Neural progenitor cell (in vitro differentiated cells): ENCODE measurements at regions not wholly inside any gene's neighbourhood (a gene's known extent, or its start where the extent isn't known, plus 50 kb on each side); places are given as distances from the start of the nearest gene placed in this dataset.

Experiments used
- DNase-seq: peaks from one replicate; pipeline ENCODE4 v3.0.0-alpha.2; 2016; ENCODE audit warnings: low spot score
- H2AFZ ChIP-seq: fragments of 200-600 bp; sonication (generic); replicated peaks from 2 replicates; pipeline ENCODE4 v1.6.1; 2016; ENCODE audit warnings: antibody characterized with exemption
- H3F3A ChIP-seq: fragments of 200-600 bp; sonication (generic); 2 replicates; pipeline ENCODE4 v1.6.1; 2016; ENCODE audit warnings: antibody characterized with exemption, low read depth
- H3K27ac ChIP-seq: fragments of 200-600 bp; sonication (generic); 2 replicates; pipeline ENCODE4 v1.5.1; 2016; ENCODE audit warnings: mild to moderate bottlenecking
- H3K27me3 ChIP-seq: fragments of 200-600 bp; sonication (generic); 2 replicates; pipeline ENCODE4 v1.6.1; 2016; ENCODE audit warnings: mild to moderate bottlenecking, moderate library complexity
- H3K36me3 ChIP-seq: fragments of 200-600 bp; sonication (generic); 2 replicates; pipeline ENCODE4 v1.5.1; 2016
- H3K4me1 ChIP-seq: fragments of 200-600 bp; sonication (generic); 2 replicates; pipeline ENCODE4 v1.6.1; 2016; ENCODE audit warnings: mixed run types
- H3K4me2 ChIP-seq: fragments of 200-600 bp; sonication (generic); 2 replicates; pipeline ENCODE4 v1.6.1; 2016
- H3K4me3 ChIP-seq: fragments of 200-600 bp; sonication (generic); 2 replicates; pipeline ENCODE4 v1.5.1; 2016
- H3K79me2 ChIP-seq: fragments of 200-600 bp; sonication (generic); 2 replicates; pipeline ENCODE4 v1.6.1; 2016; ENCODE audit warnings: low read depth
- H3K9ac ChIP-seq: fragments of 200-600 bp; sonication (generic); 2 replicates; pipeline ENCODE4 v1.6.1; 2016
- H3K9me3 ChIP-seq: fragments of 200-600 bp; sonication (generic); 2 replicates; pipeline ENCODE4 v1.5.1; 2016; ENCODE audit warnings: low read depth
- H4K20me1 ChIP-seq: fragments of 200-600 bp; sonication (generic); 2 replicates; pipeline ENCODE4 v1.6.1; 2016; ENCODE audit warnings: low read depth
- H3K27ac Mint-ChIP-seq: 3 replicates; pipeline ENCODE4 v1.8.0; 2021; ENCODE audit warnings: mixed read lengths
- H3K27me3 Mint-ChIP-seq: 2 replicates; pipeline ENCODE4 v1.8.0; 2022; ENCODE audit warnings: low read depth, mild to moderate bottlenecking, inconsistent platforms, moderate library complexity, mixed read lengths; ENCODE audit not compliant: insufficient read depth
- H3K36me3 Mint-ChIP-seq: 3 replicates; pipeline ENCODE4 v1.8.0; 2021; ENCODE audit warnings: mixed read lengths
- H3K4me1 Mint-ChIP-seq: 3 replicates; pipeline ENCODE4 v1.8.0; 2021; ENCODE audit warnings: mixed read lengths
- H3K4me3 Mint-ChIP-seq: 3 replicates; pipeline ENCODE4 v1.8.0; 2021; ENCODE audit warnings: mild to moderate bottlenecking, moderate library complexity, mixed read lengths
- H3K9me3 Mint-ChIP-seq: 3 replicates; pipeline ENCODE4 v1.8.0; 2020; ENCODE audit warnings: mixed read lengths
- CTCF ChIP-seq: fragments of 200-600 bp; sonication (generic); IDR thresholded peaks from 2 replicates; pipeline ENCODE4 v1.5.1; 2017; ENCODE audit warnings: antibody characterized with exemption, mild to moderate bottlenecking
- EZH2 ChIP-seq: fragments of 200-600 bp; sonication (generic); IDR thresholded peaks from 2 replicates; pipeline ENCODE4 v1.6.1; 2017; ENCODE audit warnings: antibody characterized with exemption, mild to moderate bottlenecking, moderate library complexity
- EZH2phosphoT487 ChIP-seq: fragments of 200-600 bp; sonication (generic); IDR thresholded peaks from 2 replicates; pipeline ENCODE4 v1.6.1; 2017; ENCODE audit warnings: antibody characterized with exemption

DNA sequence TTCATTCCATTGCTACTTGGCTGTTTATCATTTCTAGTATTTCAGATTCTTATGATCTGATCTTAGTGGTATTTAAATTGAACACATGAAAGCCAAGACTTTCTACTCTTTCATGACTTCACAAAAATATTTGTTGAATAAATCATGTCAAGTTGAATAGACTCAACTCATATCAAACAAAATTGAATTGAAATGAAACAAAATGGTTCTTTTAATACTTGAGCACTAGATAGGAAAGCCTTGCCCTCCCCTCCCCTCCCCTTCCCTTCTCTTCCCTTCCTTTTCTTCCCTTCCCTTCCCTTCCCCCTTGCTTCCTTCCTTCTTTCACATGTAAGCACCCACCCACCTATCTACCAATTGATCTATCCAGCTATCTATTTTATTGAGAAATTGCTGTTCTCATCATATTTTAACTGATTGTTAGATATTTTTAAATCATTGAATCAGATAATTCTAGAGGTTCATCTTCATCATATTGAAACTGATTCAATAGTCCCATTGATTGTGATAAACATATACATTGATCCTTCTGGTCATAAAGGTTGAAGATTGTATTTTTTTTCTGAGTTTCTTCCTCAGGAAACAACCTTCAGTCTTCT lies 2015.9 kb downstream of the LRRC4C start:
- H3K27me3 Mint-ChIP-seq, result no peaks in the 10 kb centered on the region
- no peaks in the 10 kb centered on the region for H3K36me3 ChIP-seq
- no peaks in the 10 kb centered on the region for H3K4me1 ChIP-seq
- H3K4me3 Mint-ChIP-seq, result no peak overlapping the region
- no peaks in the 10 kb centered on the region for H3K9me3 Mint-ChIP-seq
- no peak for TF ChIP-seq EZH2
- TF ChIP-seq CTCF, result no peak
- no peak for TF ChIP-seq EZH2phosphoT487
- H3K9ac ChIP-seq, result no peak overlapping the region
- H4K20me1 ChIP-seq, result no peaks in the 10 kb centered on the region
- H3K27ac ChIP-seq, result no peak overlapping the region
- no peak for DNase-seq
- no peaks in the 10 kb centered on the region for H3F3A ChIP-seq
- H3K9me3 ChIP-seq, result no peaks in the 10 kb centered on the region
- no peak overlapping the region for H3K4me2 ChIP-seq
- H3K27me3 ChIP-seq, result no peaks in the 10 kb centered on the region
- no peak overlapping the region for H3K27ac Mint-ChIP-seq
- no peaks in the 10 kb centered on the region for H3K79me2 ChIP-seq
- H3K4me3 ChIP-seq, result no peak overlapping the region
- H3K36me3 Mint-ChIP-seq, result no peaks in the 10 kb centered on the region
- H2AFZ ChIP-seq, result no peak overlapping the region
- no peaks in the 10 kb centered on the region for H3K4me1 Mint-ChIP-seq

DNA sequence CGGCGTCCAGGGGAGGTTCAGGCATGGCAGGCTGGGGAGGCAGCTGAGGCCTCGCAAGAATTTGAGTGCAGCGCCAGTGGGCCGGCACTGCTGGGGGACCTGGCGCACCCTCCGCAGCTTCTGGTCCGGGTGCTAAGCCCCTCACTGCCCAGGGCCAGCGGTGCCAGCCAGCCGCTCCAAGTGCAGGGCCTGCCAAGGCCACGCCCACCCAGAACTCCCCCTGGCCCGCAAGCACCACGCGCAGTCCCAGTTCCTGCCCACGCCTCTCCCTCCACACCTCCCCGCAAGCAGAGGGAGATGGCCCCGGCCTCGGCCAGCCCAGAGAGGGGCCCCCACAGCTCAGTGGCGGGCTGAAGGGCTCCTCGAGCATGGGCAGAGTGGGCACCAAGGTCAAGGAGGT lies 2017.3 kb downstream of the LRRC4C start:
- H3K27me3 Mint-ChIP-seq, result no peaks in the 10 kb centered on the region
- H3K36me3 Mint-ChIP-seq, result no peaks in the 10 kb centered on the region
- Histone ChIP-seq H4K20me1 (no peaks in the 10 kb centered on the region), H3K36me3 (no peaks in the 10 kb centered on the region), H3K27me3 (no peaks in the 10 kb centered on the region), H3K4me3 (no peak overlapping the region), H3K79me2 (no peaks in the 10 kb centered on the region), H3K27ac (no peak overlapping the region), H2AFZ (no peak overlapping the region), H3K9me3 (no peaks in the 10 kb centered on the region), H3F3A (no peaks in the 10 kb centered on the region), H3K9ac (no peak overlapping the region), H3K4me1 (no peaks in the 10 kb centered on the region), H3K4me2 (no peak overlapping the region)
- no peaks in the 10 kb centered on the region for H3K9me3 Mint-ChIP-seq
- no peak overlapping the region for H3K27ac Mint-ChIP-seq
- H3K4me3 Mint-ChIP-seq, result no peak overlapping the region
- no peak for DNase-seq
- TF ChIP-seq EZH2, result no peak
- TF ChIP-seq CTCF, result no peak
- TF ChIP-seq EZH2phosphoT487, result no peak
- H3K4me1 Mint-ChIP-seq, result no peaks in the 10 kb centered on the region

- Mint-ChIP-seq H3K27me3 (peaks cover 3% of the 10 kb centered on the region), H3K9me3 (no peaks in the 10 kb centered on the region), H3K4me3 (no peak overlapping the region), H3K36me3 (no peaks in the 10 kb centered on the region), H3K4me1 (no peaks in the 10 kb centered on the region), H3K27ac (no peak overlapping the region)
- no peak overlapping the region for H3K27ac ChIP-seq
- H3K36me3 ChIP-seq, result no peaks in the 10 kb centered on the region
- H3K9me3 ChIP-seq, result no peaks in the 10 kb centered on the region
- H3K27me3 ChIP-seq, result no peaks in the 10 kb centered on the region
- H3K9ac ChIP-seq, result no peak overlapping the region
- no peak overlapping the region for H3K4me3 ChIP-seq
- no peaks in the 10 kb centered on the region for H3K4me1 ChIP-seq
- no peak overlapping the region for H3K4me2 ChIP-seq
- H3K79me2 ChIP-seq, result no peaks in the 10 kb centered on the region
- H4K20me1 ChIP-seq, result no peaks in the 10 kb centered on the region
- no peak overlapping the region for H2AFZ ChIP-seq
- DNase-seq, result no peak
- no peak for TF ChIP-seq CTCF
- no peak for TF ChIP-seq EZH2
- TF ChIP-seq EZH2phosphoT487, result no peak
- H3F3A ChIP-seq, result no peaks in the 10 kb centered on the region
Measured at GRCh38 chr11:39435641-39436040, 2023.8 kb downstream of the LRRC4C start.
